Neuron (in vitro differentiated cells): ENCODE measurements at regions not wholly inside any gene's neighbourhood (a gene's known extent, or its start where the extent isn't known, plus 50 kb on each side); places are given as distances from the start of the nearest gene placed in this dataset.

Source experiments
- H2AFZ ChIP-seq: one replicate; pipeline ENCODE4 v1.6.1; 2013; ENCODE audit warnings: low read depth, mild to moderate bottlenecking, inconsistent platforms, low read length, moderate library complexity
- H3K27me3 ChIP-seq: one replicate; pipeline ENCODE4 v1.6.1; 2013; ENCODE audit warnings: low read length; ENCODE audit not compliant: insufficient read depth
- H3K36me3 ChIP-seq: one replicate; pipeline ENCODE4 v1.6.1; 2013; ENCODE audit warnings: low read length; ENCODE audit not compliant: insufficient read depth
- H3K4me1 ChIP-seq: one replicate; pipeline ENCODE4 v1.6.1; 2013; ENCODE audit warnings: low read length; ENCODE audit not compliant: insufficient read depth
- H3K4me3 ChIP-seq: 2 replicates; pipeline ENCODE4 v1.5.1; 2013; ENCODE audit warnings: mild to moderate bottlenecking, low read length, moderate library complexity
- H3K9me3 ChIP-seq: one replicate; pipeline ENCODE4 v1.6.1; 2013; ENCODE audit warnings: low read length

DNA sequence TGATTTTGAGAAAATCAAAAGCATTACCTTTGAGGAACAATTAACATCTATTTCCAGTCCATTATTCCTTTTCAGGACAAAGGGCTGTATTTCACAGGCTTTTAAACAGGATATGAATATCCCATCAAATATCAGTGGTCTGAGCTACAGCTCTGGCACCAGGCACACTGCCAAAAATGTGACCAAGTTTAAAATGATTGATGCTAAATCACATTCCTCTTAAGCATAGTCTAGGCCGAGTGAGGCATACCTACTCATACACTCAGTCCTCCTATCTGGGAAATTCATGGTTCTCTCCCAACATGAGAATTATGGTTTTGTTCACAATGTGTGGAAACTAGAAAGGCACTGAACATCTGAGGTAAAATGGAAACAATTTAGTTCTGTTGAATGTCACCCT is 683.5 kb downstream of the TUSC7 start:
- H2AFZ ChIP-seq = no peak overlapping the region
- peaks cover 13% of the 10 kb centered on the region for H3K4me1 ChIP-seq
- H3K4me3 ChIP-seq = no peak overlapping the region
- H3K9me3 ChIP-seq = no peaks in the 10 kb centered on the region
- no peaks in the 10 kb centered on the region for H3K36me3 ChIP-seq
- no peaks in the 10 kb centered on the region for H3K27me3 ChIP-seq

DNA sequence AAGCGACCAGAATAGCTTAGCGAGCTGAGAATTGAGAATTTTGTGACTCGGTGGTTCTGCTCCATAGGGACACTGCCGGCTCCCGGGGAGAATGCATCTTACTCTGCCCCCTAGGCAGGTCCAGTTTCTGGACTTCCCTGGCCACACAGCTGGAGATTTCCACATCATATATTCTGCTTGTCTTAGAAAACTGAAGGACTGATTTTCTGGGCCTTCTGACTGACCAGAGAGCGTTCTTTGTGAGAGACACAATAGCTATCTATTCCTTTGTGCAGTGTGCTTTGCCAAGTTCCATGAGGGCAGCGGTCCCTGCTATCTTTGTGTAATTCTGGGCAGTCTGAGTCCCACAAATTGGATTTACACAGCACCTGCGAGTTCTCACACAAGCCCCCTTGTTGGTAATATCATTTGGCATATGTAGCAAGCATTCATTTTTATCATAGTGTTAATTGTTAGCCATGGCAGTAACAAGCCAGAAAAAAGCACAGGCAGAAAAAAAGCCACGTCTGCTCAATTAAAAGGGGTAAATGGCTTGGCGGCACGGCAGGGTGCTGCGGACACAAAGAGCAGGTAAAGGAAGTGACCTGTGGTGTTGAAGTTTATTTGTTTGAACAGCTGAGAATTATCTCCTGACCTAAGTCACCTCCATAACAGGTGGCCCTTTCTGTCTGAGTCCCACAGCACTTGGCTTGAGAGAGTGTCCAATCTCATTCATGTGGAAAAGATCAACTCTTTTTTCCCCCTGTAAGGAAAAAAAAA is 688.7 kb downstream of the TUSC7 start:
- Histone ChIP-seq H3K36me3 (no peaks in the 10 kb centered on the region), H3K27me3 (no peaks in the 10 kb centered on the region), H3K9me3 (no peaks in the 10 kb centered on the region), H2AFZ (peak overlapping the region; percentile 20), H3K4me3 (peak overlapping the region; percentile 21), H3K4me1 (peaks cover 44% of the 10 kb centered on the region)

DNA sequence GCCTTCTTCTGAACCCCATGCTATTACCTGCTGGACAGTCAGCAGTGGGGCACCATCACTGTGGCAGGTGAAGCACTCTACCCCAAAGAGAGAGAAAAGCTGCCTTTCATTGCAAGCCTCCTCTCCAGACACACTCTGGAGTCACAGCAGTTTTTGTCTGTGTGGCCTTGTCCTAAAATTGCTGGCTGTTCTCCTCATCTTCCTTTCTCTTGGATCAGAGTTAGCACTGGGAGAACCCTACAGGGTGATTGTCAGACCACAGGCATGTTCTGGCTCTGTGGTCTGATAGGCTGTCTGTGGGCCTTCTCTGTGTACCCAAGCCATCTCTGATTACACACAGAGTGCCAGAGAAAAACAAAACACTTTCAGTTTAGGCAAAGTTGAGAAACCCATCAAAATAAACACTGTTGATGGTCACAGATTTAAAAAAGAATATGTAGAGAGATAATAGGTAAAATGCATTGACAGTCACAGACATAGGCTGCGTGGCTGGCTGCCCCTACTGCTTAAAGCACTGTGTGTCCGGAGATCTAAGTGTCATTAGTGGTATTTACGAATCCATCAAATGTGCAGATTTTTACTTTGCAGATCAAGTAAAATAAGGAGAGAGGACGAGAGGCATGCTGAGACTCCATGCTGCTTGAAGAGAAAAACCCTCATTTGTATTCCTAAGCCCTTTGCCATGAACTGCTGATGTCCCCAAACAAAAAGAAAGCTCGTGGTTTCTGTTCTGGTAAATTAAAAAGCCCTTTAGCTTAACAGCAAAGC is 689.9 kb downstream of the TUSC7 start:
- no peaks in the 10 kb centered on the region for H3K27me3 ChIP-seq
- H3K4me3 ChIP-seq = peak overlapping the region; percentile 24
- no peaks in the 10 kb centered on the region for H3K9me3 ChIP-seq
- H3K36me3 ChIP-seq = no peaks in the 10 kb centered on the region
- peaks cover 44% of the 10 kb centered on the region for H3K4me1 ChIP-seq
- H2AFZ ChIP-seq = no peak overlapping the region

DNA sequence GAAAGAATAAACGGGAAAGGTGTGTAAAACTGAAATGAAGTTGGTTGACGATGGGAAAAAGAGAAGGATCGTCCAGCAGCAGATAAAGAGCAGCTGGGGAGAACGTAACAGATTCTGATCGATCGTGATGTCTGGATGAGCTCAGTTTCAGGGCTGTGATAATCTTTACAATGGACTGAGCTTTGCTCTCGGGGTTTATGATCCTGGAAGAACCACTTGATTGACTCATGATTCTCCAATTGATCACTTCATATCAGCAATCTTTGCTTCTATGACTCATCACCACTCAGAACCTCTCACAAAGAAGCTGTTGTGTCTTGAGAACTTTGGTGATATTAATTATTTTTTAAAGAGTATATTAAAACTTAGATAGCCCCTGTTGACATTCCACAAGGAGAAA is 690.7 kb downstream of the TUSC7 start:
- Histone ChIP-seq H3K36me3 (no peaks in the 10 kb centered on the region), H3K9me3 (no peaks in the 10 kb centered on the region), H3K4me1 (peaks cover 44% of the 10 kb centered on the region), H2AFZ (no peak overlapping the region), H3K4me3 (peak overlapping the region; percentile 24), H3K27me3 (no peaks in the 10 kb centered on the region)

DNA sequence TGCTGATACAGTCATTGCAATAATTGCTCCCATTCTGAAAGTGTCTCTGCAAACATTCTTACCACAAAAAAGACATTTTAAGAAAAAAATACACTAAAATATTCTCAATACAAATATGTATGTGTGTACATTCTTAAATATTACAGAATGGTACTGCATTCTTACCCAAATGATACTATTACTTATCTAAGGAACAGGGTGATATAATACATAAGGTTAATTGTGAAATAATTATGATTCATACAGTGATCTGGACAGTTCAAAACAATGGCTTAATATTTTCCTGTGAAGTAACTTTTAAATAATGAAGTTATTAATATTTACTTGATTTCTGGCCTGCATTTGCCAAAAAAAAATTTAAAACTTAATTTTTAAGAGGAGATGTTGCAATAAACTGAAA is 694.6 kb downstream of the TUSC7 start:
- Histone ChIP-seq H3K27me3 (no peaks in the 10 kb centered on the region), H3K9me3 (no peaks in the 10 kb centered on the region), H3K4me1 (peaks cover 23% of the 10 kb centered on the region), H3K36me3 (no peaks in the 10 kb centered on the region), H3K4me3 (no peak overlapping the region), H2AFZ (no peak overlapping the region)

DNA sequence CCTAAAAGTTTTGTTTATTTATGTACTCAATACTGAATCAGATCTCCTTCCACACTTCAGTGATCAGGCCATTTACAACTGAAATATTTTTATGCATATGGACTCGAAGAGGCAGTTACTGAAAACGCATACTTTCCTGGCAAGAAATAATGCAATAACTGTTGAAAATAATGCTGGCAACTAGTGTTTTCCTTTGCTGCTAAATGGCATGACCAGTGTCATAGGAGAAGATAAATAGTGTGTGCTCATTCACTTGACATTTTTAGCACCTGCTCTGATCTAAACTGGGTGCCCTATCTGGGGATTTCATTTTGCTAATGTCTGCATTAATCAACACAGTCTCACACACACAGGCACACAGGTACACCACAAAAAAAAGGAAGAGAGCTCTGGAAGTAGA is 695.2 kb downstream of the TUSC7 start:
- H3K27me3 ChIP-seq = no peaks in the 10 kb centered on the region
- no peaks in the 10 kb centered on the region for H3K36me3 ChIP-seq
- H2AFZ ChIP-seq = no peak overlapping the region
- no peak overlapping the region for H3K4me3 ChIP-seq
- H3K4me1 ChIP-seq = peaks cover 20% of the 10 kb centered on the region
- H3K9me3 ChIP-seq = no peaks in the 10 kb centered on the region

DNA sequence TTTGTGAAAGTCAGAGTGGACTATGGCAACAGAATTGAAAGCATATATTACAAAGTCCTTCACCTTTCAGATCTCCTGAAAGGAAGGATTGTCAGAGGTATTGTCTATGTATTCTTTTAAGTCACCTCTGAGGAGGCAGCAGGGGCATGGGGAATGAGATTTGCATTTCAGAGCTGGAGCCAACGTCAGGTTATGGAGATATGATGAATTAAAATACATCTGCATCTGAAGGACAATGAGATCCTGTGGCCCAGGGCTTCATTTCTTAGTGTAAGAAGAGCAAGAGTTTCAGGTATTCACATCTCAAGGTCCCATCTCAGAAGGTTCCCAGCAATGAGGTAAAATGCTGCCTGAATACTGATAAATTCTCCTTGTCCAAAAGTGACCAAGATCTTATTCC is 695.8 kb downstream of the TUSC7 start:
- Histone ChIP-seq H3K4me1 (peaks cover 13% of the 10 kb centered on the region), H3K36me3 (no peaks in the 10 kb centered on the region), H3K9me3 (no peaks in the 10 kb centered on the region), H3K4me3 (no peak overlapping the region), H2AFZ (no peak overlapping the region), H3K27me3 (no peaks in the 10 kb centered on the region)

DNA sequence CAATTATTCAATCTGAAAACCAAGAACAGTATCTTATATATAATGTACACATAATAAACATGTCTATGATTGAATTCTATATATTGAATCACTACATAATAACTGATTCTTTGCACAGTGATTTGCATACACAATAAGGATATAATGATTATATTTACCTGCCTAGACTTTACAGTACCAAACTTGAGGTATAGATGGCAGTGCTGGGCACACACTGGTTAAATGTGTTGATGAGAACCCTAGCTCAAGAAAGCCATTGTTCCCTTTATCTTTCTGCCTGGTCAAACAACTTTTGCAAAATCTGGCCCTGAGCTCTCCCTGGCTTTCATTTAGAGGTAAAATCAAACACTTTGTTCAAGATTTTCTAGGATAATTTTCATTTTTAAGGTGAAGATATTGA is 697.7 kb downstream of the TUSC7 start:
- H3K4me1 ChIP-seq = peaks cover 6% of the 10 kb centered on the region
- no peak overlapping the region for H3K4me3 ChIP-seq
- H2AFZ ChIP-seq = no peak overlapping the region
- H3K9me3 ChIP-seq = no peaks in the 10 kb centered on the region
- no peaks in the 10 kb centered on the region for H3K27me3 ChIP-seq
- no peaks in the 10 kb centered on the region for H3K36me3 ChIP-seq

DNA sequence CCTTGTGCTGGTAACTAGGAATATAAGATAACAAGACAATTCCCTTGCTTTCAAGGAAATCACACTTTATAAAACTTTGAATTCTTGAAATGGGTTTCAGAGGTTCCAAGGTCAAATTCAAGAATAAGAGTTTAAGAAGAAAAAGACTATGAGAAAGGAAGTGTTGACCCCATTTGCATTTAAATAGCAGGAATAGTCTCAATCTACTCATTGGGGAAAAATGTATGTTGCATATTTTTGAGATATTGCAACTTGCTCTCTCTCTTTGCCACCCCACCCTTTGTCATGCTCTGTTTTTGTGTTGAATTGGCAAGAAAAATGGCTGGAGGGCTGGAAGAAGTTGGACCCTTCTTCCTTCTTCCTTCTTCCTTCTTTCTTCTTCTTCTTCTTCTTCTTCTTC is 699.2 kb downstream of the TUSC7 start:
- no peaks in the 10 kb centered on the region for H3K27me3 ChIP-seq
- H3K36me3 ChIP-seq = no peaks in the 10 kb centered on the region
- no peaks in the 10 kb centered on the region for H3K9me3 ChIP-seq
- peaks cover 6% of the 10 kb centered on the region for H3K4me1 ChIP-seq
- no peak overlapping the region for H3K4me3 ChIP-seq
- no peak overlapping the region for H2AFZ ChIP-seq

DNA sequence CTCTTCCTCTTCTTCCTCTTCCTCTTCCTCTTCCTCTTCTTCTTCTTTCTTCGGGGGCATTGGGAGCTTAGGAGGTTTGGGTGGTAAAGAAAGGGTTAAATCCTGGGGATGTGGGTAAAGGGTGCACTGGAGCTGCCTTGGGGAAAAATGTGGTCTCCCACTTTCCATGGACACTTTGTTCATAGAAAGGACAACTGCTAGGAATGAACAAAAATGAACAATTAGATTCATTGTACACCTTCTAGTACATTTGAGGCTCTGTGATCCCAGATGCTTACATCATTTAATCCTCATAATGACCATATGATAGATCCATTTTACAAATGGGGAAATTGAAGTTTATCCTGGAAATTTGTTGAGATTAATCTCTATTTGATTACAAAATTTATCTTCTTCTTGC is 699.7 kb downstream of the TUSC7 start:
- H3K27me3 ChIP-seq = no peaks in the 10 kb centered on the region
- H3K4me3 ChIP-seq = no peak overlapping the region
- H3K9me3 ChIP-seq = no peaks in the 10 kb centered on the region
- no peaks in the 10 kb centered on the region for H3K36me3 ChIP-seq
- H3K4me1 ChIP-seq = peaks cover 6% of the 10 kb centered on the region
- no peak overlapping the region for H2AFZ ChIP-seq

DNA sequence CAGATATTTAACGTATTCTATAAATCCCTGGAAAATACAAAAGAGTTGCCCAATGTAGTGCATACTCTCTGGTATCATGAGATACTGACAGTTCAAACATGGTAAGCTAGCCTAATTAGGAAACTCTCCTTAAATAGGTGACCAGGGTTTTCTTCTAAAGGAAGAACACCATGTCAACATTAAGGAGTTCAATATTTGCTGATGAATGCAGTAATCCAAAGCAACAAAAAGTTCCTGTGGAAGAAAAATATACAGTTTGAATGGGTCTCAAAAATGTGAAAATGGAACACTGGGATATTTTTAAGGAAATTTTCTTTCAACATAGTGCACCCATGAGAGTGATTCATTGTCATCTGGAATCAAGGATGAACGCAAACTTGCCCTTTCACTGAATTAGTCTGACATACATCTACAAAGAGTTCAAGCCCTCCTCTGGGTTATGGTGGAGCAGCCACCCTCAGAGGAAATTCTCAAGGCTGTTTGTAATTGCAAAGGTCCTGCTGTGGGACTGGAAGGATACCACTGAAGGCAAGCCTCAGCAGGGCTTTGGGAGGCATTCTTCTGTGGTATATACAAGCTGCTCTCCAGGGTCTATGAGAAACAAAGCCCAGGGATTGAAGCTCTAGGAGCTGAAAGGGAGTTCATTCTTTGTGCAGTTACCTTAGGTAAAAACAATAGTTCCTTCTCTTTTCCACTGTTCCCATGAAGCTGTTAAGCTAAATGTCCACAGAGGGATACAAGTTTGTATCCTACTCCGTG is 700.3 kb downstream of the TUSC7 start:
- Histone ChIP-seq H3K27me3 (no peaks in the 10 kb centered on the region), H3K36me3 (no peaks in the 10 kb centered on the region), H3K4me3 (no peak overlapping the region), H3K4me1 (peaks cover 6% of the 10 kb centered on the region), H3K9me3 (no peaks in the 10 kb centered on the region), H2AFZ (no peak overlapping the region)

DNA sequence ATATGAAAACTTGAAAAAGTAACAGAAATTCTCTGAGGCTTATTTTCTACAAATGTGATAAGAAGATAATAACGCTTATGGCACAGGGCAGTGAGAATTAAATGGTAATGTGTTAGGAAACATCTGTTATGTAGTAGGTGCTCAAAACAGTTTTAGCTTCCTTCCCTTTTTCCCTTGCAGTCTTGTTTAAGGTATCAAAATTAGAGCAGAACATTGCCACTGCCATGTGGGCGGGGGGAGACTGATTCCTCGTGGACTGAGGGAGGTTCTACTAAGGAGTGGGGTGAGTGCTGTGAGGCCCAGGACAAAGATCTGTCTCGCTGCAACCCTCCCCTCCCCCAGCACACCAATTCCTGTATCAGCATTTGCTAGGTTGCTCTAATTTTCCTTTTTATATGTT is 702.4 kb downstream of the TUSC7 start:
- H3K4me1 ChIP-seq = peaks cover 6% of the 10 kb centered on the region
- no peaks in the 10 kb centered on the region for H3K36me3 ChIP-seq
- H3K9me3 ChIP-seq = no peaks in the 10 kb centered on the region
- H3K27me3 ChIP-seq = no peaks in the 10 kb centered on the region
- no peak overlapping the region for H2AFZ ChIP-seq
- no peak overlapping the region for H3K4me3 ChIP-seq

DNA sequence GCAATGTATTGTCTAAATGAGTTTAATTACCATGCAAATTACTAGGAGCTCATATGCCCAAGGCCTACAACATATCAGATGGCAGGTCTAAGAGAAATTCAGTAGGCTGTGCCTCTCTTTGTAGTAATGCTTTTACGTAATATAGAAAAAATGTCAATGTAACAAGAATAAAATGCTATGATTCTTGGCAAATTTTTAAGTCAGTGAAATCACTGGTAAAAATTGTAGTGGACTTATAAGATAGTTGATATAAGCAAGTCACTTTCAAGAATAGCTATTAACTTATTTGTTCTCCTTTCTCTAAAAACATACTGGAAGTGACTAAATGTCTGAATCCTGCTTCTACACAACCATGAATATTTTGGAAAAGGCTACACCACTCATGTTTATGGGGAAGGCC is 707.8 kb downstream of the TUSC7 start:
- no peaks in the 10 kb centered on the region for H3K27me3 ChIP-seq
- H3K4me3 ChIP-seq = no peak overlapping the region
- no peak overlapping the region for H2AFZ ChIP-seq
- no peaks in the 10 kb centered on the region for H3K36me3 ChIP-seq
- no peaks in the 10 kb centered on the region for H3K4me1 ChIP-seq
- H3K9me3 ChIP-seq = no peaks in the 10 kb centered on the region
